NCI-H187 treated with DMSO at 0.1 percent for 48 hours (cell line): ENCODE measurements at regions not wholly inside any gene's neighbourhood (a gene's known extent, or its start where the extent isn't known, plus 50 kb on each side); places are given as distances from the start of the nearest gene placed in this dataset.

Experiments used
- DNase-seq: peaks from one replicate; lab custom pipeline; 2025; lab: John Stamatoyannopoulos, UW

GRCh38 chr22:34159491-34159890 is 239.2 kb upstream of the LARGE1 start:
- no peak for DNase-seq

DNA sequence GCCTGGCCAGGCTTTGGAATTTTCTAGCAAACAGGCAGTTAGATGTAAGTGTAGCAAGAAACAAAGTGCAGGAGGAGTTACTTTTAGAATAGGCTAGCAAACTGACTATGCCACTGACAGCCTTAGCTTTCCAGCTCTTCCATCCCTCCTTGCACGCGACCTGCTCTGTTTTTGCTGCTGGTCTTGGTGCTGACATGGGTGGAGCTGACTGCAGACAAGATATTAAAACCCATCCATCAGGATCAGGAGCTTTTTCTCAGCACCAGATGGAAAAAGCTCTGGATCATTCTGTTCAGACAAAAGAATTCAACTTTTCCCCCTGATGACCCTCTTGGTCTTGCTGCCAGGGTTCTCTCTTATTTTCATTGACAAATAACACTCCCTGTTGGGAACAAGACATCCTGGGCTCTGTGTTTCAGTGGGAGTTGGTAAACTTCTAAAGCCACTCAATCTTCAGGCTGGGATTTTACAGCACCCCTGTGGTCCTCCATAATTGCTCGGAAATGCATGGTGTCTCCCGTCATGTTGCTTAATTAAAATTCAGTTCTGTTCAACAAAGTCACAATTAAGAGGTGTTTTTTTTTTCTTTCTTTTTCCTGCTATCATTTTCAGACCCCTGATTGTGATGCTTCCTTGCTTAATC is 240.0 kb upstream of the LARGE1 start:
- DNase-seq: no peak

GRCh38 chr22:34161431-34162123 is 241.3 kb upstream of the LARGE1 start:
- no peak for DNase-seq

DNA sequence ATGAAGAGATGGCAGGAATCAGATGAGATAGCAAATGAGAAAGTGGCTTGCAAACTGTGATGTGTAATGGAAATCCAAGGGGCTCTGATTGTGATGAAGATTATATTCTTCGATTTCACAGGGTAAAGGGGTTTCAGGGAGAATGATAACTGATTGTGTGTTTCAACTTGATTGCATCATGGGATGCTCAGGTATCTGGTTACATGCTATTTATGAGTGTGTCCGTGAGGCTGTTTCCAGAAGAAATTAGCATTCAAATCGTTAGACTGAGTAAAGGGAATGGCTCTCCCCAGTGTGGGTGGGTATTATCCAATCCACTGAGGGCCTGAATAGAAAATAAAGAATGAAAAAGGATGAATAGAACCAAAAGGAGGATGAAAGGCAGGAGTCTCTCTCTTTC is 278.7 kb upstream of the LARGE1 start:
- DNase-seq: no peak

DNA sequence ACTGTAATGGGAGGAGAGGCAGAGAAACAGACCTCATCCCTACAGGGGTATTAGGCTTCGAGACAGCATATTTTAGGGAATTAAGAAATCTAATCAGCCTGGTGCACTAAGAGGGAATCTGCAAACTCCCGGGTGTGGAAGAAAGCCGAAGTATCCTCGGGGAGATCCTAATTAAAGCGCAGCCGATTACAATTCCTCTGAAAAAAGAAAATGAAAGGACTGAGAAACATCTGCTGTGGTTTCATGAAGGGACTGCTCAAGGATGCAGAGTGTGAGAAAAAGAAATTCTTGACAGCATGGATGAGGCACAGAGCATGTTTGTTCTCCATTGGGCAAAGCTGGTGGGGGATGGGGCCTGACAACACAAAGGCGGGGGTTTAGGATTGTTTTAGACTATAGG is 290.0 kb upstream of the LARGE1 start:
- DNase-seq: no peak

DNA sequence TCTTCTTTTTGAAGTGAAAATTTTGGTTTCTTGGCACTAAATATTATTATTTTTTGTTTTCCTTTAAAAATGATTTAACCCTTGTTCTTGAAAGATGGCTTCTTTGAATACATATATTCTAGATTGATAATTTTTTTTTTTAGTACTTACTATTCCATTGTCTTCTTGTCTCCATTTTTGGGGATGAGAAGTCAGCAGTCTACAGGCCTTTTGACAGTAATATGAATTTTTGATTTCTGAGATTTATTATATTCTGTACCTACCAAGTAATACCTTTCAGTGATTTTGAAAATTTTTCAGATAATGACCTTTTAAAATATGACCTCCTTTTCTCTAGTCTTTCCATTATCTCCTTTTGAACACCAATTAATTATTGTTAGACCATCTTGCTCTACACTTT is 294.1 kb upstream of the LARGE1 start:
- no peak for DNase-seq

DNA sequence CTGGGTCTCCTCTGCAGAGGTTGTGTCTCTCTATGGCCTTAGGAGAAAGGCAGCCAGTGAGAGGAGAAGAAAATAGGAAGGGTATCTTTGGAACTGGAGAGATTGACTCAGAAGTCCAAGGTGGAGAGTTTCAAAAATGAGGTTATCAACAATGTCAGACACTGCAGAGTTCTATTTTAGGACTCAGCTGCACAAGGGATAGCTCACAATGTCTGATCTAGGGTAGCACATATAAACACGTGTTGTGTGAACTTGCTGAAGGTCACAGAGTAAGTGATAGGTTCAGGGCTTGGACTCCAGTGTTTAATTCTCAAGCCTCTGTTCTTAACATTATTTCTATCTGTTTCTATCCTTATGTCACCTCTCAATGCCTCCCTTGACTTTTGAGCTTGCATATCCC is 305.0 kb upstream of the LARGE1 start:
- DNase-seq: no peak

GRCh38 chr22:34236527-34236926 is 316.3 kb upstream of the LARGE1 start:
- DNase-seq: no peak

DNA sequence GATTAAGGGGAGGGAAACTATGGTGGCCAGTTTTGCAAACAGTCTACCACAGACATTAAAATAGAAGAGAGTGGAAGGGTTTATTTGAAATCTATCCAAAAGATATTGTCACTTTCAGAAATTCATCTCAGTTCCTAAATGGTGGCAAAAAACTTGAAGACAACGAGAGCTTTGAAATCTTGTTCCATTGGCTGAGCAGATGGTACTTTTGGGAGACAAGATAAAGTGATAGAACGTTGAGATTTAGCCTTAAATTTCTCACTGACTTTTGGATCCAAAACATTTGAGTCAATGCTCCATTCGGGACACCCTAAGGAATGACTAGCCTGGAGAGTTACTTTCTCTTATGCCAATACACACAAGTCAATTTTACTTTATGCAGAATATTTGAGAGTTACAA is 319.1 kb upstream of the LARGE1 start:
- no peak for DNase-seq

GRCh38 chr22:34243023-34243422 is 322.7 kb upstream of the LARGE1 start:
- DNase-seq: no peak

GRCh38 chr22:34255042-34255441 is 334.8 kb upstream of the LARGE1 start:
- DNase-seq: no peak

DNA sequence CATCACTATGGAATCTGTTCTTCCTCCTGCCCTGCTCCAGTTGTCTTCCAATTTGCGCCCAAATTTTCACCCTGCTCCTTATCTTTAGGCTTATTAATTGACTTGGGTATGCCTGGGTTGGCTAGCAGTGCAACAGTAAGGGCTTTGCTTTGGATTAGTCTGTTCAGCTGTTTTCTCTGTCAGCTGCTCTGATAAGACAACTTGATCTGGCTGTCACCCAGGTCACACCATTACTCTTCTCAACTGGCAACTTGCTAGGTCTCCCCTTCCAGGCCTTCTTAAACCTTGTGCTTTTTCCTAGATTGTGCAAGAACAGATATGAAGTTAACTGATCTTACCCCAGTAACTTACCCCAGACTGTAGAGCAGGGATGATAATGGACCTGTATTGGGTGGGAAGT is 357.8 kb upstream of the LARGE1 start:
- DNase-seq: no peak

DNA sequence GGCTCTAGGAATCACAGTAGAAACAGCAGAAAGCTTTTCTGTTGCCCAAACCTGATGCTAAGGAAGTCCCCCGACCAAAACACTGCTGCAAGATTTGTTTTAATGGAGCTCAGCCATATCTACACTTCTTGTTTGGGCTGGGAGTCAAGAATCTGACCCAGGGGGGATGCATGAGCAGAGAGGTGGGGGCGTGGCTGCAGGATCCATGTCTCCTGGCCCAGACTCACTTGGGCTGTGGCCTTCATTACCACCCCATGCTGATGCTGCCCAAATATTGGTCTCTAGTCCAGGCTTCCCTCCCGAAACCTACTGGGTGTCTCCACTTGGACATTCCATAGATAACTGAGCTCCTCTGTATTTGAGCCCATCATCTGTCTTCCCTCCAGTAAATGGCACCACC is 361.5 kb upstream of the LARGE1 start:
- no peak for DNase-seq

GRCh38 chr22:34283844-34284243 is 363.6 kb upstream of the LARGE1 start:
- DNase-seq: no peak

- no peak for DNase-seq
Observed at GRCh38 chr22:34293324-34293723, 373.0 kb upstream of the LARGE1 start.

DNA sequence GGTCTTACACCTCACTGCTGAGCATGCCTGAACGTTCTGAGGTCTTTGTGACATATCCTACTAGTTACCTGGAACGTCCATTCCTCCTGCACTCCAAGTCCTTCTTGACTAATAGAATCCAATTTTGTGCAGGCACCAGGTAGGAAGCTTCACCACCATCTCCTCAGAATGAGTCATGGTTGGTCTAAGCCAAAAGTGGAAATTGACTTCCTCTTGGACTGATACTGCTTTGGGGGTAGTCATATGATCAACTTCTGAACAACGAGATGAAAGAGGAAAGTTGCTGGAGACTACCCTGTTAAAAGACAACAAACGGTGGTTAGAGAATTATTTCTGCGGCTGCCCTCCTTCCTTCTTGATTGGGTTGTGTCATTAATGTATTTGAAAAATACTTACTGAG is 374.2 kb upstream of the LARGE1 start:
- DNase-seq: no peak

- no peak for DNase-seq
Observed at GRCh38 chr22:34294986-34295385, 374.7 kb upstream of the LARGE1 start.

DNA sequence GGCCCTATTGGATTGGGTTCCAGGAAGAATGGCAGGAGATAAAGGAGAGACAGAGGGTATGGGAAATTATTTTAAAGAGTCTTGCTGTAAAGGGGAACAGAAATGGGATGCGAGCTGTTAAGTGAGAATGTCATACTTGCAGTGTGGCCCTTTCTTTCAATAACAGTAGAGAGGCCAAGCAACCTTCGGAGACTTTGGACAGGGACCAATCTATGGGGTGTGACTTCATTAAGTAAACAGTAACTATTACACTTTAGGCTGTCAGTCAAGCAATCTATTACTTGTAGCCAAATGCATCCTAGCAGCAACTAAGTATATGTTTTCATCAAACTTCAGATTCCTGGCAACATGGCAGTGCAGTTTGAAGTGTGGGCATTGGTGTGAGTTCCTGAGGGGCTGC is 376.2 kb upstream of the LARGE1 start:
- no peak for DNase-seq

DNA sequence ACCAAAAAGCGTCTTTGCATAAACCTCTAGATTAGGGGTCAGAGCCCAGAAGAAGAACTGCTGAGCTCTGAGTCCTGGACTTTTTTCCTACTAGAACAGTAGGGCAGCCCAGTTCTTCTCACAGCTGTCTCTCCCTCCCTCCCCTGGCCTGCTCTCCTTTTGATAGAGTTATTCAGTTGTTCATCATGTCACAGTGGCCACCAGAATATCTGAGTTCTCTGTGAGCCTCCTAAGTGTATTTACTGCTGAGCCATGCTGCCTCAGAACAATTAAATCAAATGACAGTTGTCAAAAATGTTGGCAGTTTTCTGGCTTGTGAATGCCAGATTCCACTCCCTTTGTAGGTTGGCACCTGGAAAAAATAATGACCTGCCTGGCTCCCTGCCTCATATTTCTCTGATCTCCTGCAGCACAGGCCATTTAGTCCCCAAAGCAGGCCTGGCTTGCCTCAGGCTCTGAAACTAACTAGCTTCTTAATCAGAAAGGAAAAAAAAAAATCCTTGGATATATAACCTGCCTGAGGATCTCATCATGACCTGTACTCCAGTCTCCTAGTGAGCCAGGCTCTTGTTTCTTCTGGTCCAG is 377.4 kb upstream of the LARGE1 start:
- DNase-seq: no peak

DNA sequence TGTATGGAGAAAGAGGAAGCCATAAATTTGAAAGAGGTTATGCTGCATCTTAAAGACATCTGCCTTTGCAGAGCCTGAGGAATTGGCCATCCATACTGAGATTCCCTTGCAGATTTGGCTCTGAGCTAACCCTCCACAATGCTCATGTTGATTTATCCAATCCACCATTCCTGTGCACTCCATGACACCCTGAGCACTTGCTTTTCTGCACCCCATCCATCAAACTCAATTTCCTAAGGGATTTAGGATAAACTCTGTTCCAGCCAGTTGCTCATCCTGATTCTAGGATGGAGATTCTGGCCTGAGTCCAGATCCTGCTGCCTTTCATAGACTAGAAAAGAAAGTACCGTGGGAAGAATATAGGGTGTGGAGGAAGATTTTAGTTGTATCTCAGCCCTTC is 379.2 kb upstream of the LARGE1 start:
- DNase-seq: no peak

DNA sequence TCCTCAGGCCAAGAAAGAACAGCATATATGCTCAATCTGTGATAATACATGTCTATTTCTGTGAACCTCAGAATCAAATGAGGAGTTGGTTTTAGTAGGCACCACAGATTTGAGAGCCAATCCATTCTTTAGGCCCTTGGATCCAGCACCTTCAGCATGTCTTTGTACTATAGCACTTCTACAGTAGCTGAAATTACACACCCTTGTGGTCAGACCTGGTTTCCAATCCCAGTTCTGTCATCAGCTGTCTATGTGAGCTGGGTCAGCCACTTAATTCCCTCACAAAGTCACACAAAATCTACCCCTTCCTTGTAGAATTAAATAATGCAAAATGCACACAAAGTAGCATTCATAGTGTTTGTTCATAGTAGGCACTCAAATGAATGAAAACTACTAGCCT is 381.3 kb upstream of the LARGE1 start:
- no peak for DNase-seq

DNA sequence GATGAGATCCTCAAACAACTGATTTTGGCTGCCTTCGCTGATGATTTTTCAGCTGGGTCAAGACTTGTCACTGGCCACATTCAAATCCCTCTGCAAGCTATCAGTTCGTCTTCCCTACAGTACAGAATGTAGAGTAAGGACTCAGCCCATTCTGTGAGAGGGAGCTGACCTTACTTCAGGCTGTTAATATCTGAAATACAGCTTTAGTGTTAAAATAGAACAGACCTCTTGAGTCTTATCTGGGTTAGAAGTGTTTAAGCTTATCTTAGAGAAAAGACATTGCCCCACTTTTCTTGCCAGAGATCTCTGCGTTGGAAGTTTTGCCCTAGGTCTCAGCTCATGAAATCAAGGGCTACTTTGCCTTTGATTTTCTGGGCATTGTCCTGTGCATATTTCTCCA is 383.4 kb upstream of the LARGE1 start:
- no peak for DNase-seq

- no peak for DNase-seq
Observed at GRCh38 chr22:34306361-34306760, 386.1 kb upstream of the LARGE1 start.

DNA sequence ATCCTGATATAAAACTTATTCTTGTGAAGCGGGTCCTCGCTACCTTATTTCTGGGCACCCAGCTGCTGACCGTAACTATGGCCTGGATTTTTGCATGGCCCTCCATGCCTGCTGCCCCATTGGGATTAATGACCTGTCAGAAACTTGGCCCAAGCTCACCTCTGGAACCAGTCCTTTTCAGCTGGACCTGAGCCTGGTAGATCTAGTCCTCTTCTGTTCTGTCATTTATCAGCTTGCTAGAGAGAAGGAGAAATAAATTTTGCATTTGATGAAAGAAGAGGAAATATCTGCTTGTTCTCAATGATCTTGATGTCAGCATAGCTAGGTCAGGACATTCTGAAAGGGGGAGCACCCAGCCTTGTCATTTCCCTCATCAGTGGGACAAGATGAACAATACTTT is 387.8 kb upstream of the LARGE1 start:
- no peak for DNase-seq
